Esophagus squamous epithelium (tissue), 4 donors: ENCODE measurements at regions not wholly inside any gene's neighbourhood (a gene's known extent, or its start where the extent isn't known, plus 50 kb on each side); places are given as distances from the start of the nearest gene placed in this dataset.

Source experiments
- POLR2A ChIP-seq, 4 donors: fragments of 450-650 bp; IDR thresholded peaks; one replicate each; pipeline ENCODE4 v1.6.1; 2017; ENCODE audit warnings: antibody characterized with exemption in 4 of 4, mild to moderate bottlenecking in 4 of 4, moderate library complexity in 3 of 4
- TF ChIP-seq, protein P1 (sequence below), 6 experiments: fragments of 450-650 bp in 4 of 6; fragments of 200-600 bp in 2 of 6; sonication (generic) in 2 of 6; IDR thresholded peaks; one replicate each; pipeline ENCODE4 v1.5.1; 2016 to 2019; ENCODE audit warnings: antibody characterized with exemption in 6 of 6, mild to moderate bottlenecking in 4 of 6, moderate library complexity in 4 of 6

DNA sequence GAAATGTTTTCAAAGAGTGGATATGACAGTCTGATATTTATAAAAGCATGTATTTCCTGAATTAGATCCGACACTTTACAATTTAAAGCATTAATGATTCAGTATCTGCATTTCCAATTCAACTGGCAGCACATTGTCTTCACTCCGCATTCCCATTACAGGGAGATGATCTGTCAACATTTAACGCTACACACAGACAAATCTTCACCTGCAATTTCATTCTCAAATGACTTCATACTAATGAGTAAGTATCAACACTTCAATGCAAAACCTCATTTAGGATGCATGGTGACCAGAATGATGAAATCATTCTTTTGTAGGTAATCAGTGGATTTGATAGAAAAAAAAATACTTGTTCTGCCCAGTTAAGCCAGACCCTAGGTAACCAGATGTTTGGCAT lies 749.6 kb downstream of the CENPC start:
- TF ChIP-seq, protein P1, sequence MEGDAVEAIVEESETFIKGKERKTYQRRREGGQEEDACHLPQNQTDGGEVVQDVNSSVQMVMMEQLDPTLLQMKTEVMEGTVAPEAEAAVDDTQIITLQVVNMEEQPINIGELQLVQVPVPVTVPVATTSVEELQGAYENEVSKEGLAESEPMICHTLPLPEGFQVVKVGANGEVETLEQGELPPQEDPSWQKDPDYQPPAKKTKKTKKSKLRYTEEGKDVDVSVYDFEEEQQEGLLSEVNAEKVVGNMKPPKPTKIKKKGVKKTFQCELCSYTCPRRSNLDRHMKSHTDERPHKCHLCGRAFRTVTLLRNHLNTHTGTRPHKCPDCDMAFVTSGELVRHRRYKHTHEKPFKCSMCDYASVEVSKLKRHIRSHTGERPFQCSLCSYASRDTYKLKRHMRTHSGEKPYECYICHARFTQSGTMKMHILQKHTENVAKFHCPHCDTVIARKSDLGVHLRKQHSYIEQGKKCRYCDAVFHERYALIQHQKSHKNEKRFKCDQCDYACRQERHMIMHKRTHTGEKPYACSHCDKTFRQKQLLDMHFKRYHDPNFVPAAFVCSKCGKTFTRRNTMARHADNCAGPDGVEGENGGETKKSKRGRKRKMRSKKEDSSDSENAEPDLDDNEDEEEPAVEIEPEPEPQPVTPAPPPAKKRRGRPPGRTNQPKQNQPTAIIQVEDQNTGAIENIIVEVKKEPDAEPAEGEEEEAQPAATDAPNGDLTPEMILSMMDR (IDR thresholded peaks at IDR 0.05) = no peak
- TF ChIP-seq POLR2A (IDR thresholded peaks at IDR 0.05) = no peak
